ENCODE measurements at regions not wholly inside any gene's neighbourhood (a gene's known extent, or its start where the extent isn't known, plus 50 kb on each side); places are given as distances from the start of the nearest gene placed in this dataset.

GRCh38 chr14:45526715-45527549 lies 273.9 kb upstream of the MIS18BP1 start:
- DNase-seq (ENCODE audit: low read depth in 1 of 2, low spot score in 2 of 2) (peak; percentile 50 to 73), FAIRE-seq (peak; percentile 98)
- H3K56ac ChIP-seq (replicated peaks; ENCODE audit: insufficient read length, low read depth, low read length) = no peak overlapping the region
- no peaks in the 10 kb centered on the region; a peak in 1 of 7 replicates for H3K27me3 ChIP-seq (replicated peaks in 1 of 4; ENCODE audit: control insufficient read depth in 3 of 4, extremely low read depth in 1 of 4, insufficient read depth in 3 of 4, low read length in 3 of 4)
- H4K5ac ChIP-seq (ENCODE audit: insufficient read length, low read depth, low read length) = no peak overlapping the region
- no peak overlapping the region for H2BK120ac ChIP-seq (replicated peaks; ENCODE audit: low read depth, low read length)
- no peaks in the 10 kb centered on the region for H3K23me2 ChIP-seq (ENCODE audit: low read depth, low read length)
- no peaks in the 10 kb centered on the region for H3K9me3 ChIP-seq (ENCODE audit: insufficient read depth in 2 of 2, low read depth in 1 of 2, low read length in 1 of 2)
- no peak overlapping the region for H2AK5ac ChIP-seq (ENCODE audit: low read depth, low read length)
- ChIA-PET POLR2A (ENCODE audit: partially characterized antibody) (no interaction called here), CTCF (ENCODE audit: partially characterized antibody) (interaction anchor here (0.7 to 3.1 kb wide), 20 partner anchors 9 to 239 kb away, joined by 3 to 11 read pairs (median 4); no protein-coding TSS in a partner anchor)
- H2AFZ ChIP-seq (ENCODE audit: low read length) = peak overlapping the region; percentile 98
- H2BK15ac ChIP-seq (ENCODE audit: low read length) = 0 out of 2 replicates have a peak overlapping the region, but pooled peaks have one; percentile 53
- H4K20me1 ChIP-seq (replicated peaks in 1 of 2; ENCODE audit: control insufficient read depth in 1 of 2, insufficient read depth in 2 of 2, low read length in 2 of 2) = no peaks in the 10 kb centered on the region
- no peak overlapping the region for H3K27ac ChIP-seq (ENCODE audit: low read depth, low read length)
- H3K14ac ChIP-seq (ENCODE audit: insufficient read length) = no peak overlapping the region
- H3K79me2 ChIP-seq (ENCODE audit: control insufficient read depth in 1 of 2, insufficient read depth in 2 of 2, low read length in 2 of 2) = no peaks in the 10 kb centered on the region
- WGBS, 2 experiments (ENCODE audit: extremely low coverage in 1 of 2, insufficient coverage in 1 of 2, insufficient read length in 1 of 2, insufficient replicate concordance in 2 of 2, low coverage in 1 of 2, low lambda C conversion rate in 2 of 2, missing lambda C conversion rate in 1 of 2) = 60% methylated on average over 13 of the region's 14 CpGs; no CpG with 5 or more reads in 1 of the 2 experiments
- H3K18ac ChIP-seq (ENCODE audit: extremely low read depth, low read length) = no peak overlapping the region
- no peak overlapping the region for H3K4me3 ChIP-seq (ENCODE audit: extremely low read depth in 1 of 4, insufficient read depth in 2 of 4, low read depth in 3 of 4, low read length in 4 of 4)
- H2BK5ac ChIP-seq (ENCODE audit: low read depth, low read length) = peak overlapping the region; percentile 26; the same call in 1 of the 2 replicates
- H3K9ac ChIP-seq (replicated peaks in 1 of 4; ENCODE audit: extremely low read depth in 1 of 4, low read depth in 3 of 4, low read length in 3 of 4) = no peak overlapping the region
- H2BK20ac ChIP-seq (ENCODE audit: low read length) = no peak overlapping the region
- no peak overlapping the region for H3K23ac ChIP-seq (ENCODE audit: insufficient read length)
- H4K91ac ChIP-seq (replicated peaks; ENCODE audit: insufficient read length, low read length) = peak overlapping the region; percentile 25
- peaks cover 0 to 6% (median 0%) of the 10 kb centered on the region in 4 experiments; a peak in 3 of 7 replicates for H3K4me1 ChIP-seq (replicated peaks in 1 of 4; ENCODE audit: control insufficient read depth in 3 of 4, insufficient read depth in 4 of 4, low read length in 3 of 4)
- H3K4me2 ChIP-seq (ENCODE audit: insufficient read depth in 1 of 2, low read depth in 2 of 2, low read length in 2 of 2) = peak overlapping the region in 1 of 2 experiments; percentile 44; a peak in 1 of 4 replicates
- H3K79me1 ChIP-seq (ENCODE audit: low read depth, low read length) = no peaks in the 10 kb centered on the region
- peak overlapping the region; percentile 18; the same call in 1 of the 2 replicates for H2BK12ac ChIP-seq (ENCODE audit: low read depth, low read length)
- no peak overlapping the region for H4K8ac ChIP-seq (ENCODE audit: extremely low read depth, insufficient read depth, low read length)
- no peaks in the 10 kb centered on the region for H3K36me3 ChIP-seq (ENCODE audit: control insufficient read depth in 2 of 4, insufficient read depth in 4 of 4, low read length in 3 of 4)
- no peak overlapping the region for H3K4ac ChIP-seq (replicated peaks; ENCODE audit: insufficient read length, low read depth, low read length)
- TF ChIP-seq E2F6 (IDR thresholded peaks at IDR 0.05) (peak; percentile 70), MAX (IDR thresholded peaks at IDR 0.05) (peak; percentile 69), CTCF (IDR thresholded peaks at IDR 0.05; ENCODE audit: control extremely low read depth in 1 of 3, insufficient read depth in 1 of 3, low read depth in 1 of 3, low read length in 3 of 3) (peak; percentile 18 to 94 (median 87)), TEAD4 (IDR thresholded peaks at IDR 0.05; ENCODE audit: low read depth, low read length) (no peak), TCF12 (IDR thresholded peaks at IDR 0.05; ENCODE audit: low read depth, low read length) (no peak), RAD21 (IDR thresholded peaks at IDR 0.05 in 1 of 2, conservative IDR thresholded peaks at IDR 0.05 in 1 of 2; ENCODE audit: low read depth in 2 of 2, low read length in 2 of 2) (peak; percentile 82 to 84), YY1 (IDR thresholded peaks at IDR 0.05; ENCODE audit: low read depth, low read length) (peak; percentile 82), CBX8 (IDR thresholded peaks at IDR 0.05; ENCODE audit: borderline replicate concordance, low read depth, low read length) (no peak)

All from H1 (cell line).